RWPE1 (cell line): ENCODE measurements at regions not wholly inside any gene's neighbourhood (a gene's known extent, or its start where the extent isn't known, plus 50 kb on each side); places are given as distances from the start of the nearest gene placed in this dataset.

ENCODE experiments used
- CTCF ChIA-PET: fragments of 350-600 bp; sonication (Branson Sonifier 250); formaldehyde crosslinking; extraction: SDS; loops from one replicate; lab custom pipeline; 2021; lab: Yijun Ruan, JAX
- POLR2A ChIA-PET: fragments of 400-600 bp; formaldehyde crosslinking; extraction: SDS; loops from one replicate; lab custom pipeline; 2020; ENCODE audit warnings: antibody characterized with exemption; ENCODE audit not compliant: low non-redundant PET; lab: Yijun Ruan, JAX
- DNase-seq: peaks from one replicate; pipeline ENCODE4 v3.0.0; 2012; ENCODE audit warnings: low spot score
- H3K27ac ChIP-seq: fragments of 450-650 bp; 2 replicates; pipeline ENCODE4 v1.5.1; 2017
- TF ChIP-seq, protein P1 (sequence below): fragments of 450-650 bp; conservative IDR thresholded peaks from 2 replicates; pipeline ENCODE4 v1.5.1; 2017; ENCODE audit warnings: low read depth, mild to moderate bottlenecking

DNA sequence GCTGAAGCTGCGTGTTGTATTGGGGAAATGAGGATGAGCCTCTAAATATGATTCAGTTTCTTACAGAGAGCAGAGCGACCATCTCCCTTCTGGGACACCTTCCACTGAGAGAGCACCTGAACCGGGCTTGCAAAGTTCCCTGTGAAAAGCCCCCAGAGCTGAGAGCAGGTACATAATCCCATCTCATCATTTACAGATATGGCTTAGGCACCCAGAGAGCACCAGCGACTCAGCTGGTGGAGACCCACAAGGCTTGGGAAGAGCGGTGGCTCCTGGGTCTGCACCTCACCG lies 324.3 kb upstream of the IRX4 start:
- DNase-seq, result no peak
- ChIA-PET POLR2A (no interaction called here), CTCF (interaction anchor here (0.7 kb wide), 1 partner anchor 553 kb away, joined by 3 read pairs; no protein-coding TSS in a partner anchor)
- H3K27ac ChIP-seq, result no peak overlapping the region
- TF ChIP-seq, protein P1, sequence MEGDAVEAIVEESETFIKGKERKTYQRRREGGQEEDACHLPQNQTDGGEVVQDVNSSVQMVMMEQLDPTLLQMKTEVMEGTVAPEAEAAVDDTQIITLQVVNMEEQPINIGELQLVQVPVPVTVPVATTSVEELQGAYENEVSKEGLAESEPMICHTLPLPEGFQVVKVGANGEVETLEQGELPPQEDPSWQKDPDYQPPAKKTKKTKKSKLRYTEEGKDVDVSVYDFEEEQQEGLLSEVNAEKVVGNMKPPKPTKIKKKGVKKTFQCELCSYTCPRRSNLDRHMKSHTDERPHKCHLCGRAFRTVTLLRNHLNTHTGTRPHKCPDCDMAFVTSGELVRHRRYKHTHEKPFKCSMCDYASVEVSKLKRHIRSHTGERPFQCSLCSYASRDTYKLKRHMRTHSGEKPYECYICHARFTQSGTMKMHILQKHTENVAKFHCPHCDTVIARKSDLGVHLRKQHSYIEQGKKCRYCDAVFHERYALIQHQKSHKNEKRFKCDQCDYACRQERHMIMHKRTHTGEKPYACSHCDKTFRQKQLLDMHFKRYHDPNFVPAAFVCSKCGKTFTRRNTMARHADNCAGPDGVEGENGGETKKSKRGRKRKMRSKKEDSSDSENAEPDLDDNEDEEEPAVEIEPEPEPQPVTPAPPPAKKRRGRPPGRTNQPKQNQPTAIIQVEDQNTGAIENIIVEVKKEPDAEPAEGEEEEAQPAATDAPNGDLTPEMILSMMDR, result no peak

DNA sequence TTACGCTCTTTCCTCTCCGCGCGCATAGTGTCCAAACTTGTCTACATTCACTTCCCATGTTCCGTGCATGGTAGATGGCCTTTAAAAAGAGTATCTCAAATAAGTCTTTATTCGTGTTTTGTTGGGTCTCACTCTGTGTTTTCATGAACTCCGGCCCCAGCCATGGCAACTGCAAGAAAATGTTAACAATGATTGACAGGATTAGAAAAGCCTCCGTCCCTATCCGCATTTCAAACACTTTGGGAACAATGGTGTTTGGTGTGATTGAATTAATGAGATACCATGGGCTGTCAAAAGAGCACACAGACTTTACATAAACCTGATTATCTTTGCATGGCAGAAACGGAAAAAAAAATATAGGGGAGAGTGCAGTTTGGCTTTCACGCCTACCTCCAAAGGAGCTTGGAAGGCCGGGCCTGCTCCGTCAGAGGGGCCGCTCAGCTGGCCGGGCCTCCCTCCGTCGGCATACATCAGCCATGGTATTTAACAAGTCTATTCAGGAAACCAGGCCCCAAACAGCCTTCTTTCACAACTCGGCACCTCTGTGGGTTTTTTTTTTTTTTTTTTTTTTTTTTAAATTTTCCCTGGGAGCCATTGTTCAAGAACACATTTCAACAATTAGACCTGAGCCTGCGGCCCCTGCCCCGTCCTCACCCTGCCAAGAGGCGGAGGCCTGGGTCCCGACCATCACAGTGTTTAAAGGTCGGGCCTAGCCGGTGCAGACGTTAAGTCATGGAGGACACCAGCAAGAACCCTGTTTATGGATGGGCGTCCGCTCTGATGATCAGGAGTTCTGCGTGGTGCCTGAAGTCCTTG lies 323.8 kb upstream of the IRX4 start:
- DNase-seq, result no peak
- ChIA-PET POLR2A (no interaction called here), CTCF (interaction anchor here (0.7 kb wide), 1 partner anchor 552 kb away, joined by 3 read pairs; no protein-coding TSS in a partner anchor)
- TF ChIP-seq, protein P1, result no peak
- no peak overlapping the region for H3K27ac ChIP-seq

DNA sequence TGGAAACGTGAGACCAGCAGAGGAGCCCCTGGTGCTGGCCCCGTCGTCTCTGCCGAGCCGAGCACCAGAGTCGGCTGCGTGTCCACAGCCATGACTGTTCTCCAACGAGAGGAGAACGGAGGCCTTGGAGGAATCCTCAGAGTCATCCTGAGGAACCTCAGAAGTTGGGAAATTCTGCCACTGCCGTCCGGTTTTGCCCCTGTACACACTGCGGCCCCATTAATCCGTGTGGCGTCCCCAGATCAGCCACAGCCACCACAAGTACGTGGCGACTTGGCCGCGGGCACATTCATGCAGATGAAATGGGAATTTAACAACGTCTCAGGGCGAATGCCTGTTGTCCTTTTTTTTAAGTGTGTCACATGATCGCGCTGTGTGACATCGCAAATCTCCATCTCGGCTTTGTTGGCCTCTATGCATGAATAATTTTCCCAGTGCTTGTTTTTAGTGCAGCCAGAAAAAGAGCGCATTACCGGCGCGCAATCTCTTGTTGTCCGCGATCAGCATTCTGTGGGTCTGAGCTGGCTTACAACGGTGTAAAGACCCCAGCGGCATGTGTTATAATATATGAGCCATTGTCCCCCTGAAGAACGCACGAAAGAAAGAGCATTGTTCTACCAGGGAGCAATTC lies 323.0 kb upstream of the IRX4 start:
- TF ChIP-seq, protein P1, result no peak
- H3K27ac ChIP-seq, result no peak overlapping the region
- POLR2A ChIA-PET, result no interaction called here
- DNase-seq, result no peak
- CTCF ChIA-PET, result no interaction called here

DNA sequence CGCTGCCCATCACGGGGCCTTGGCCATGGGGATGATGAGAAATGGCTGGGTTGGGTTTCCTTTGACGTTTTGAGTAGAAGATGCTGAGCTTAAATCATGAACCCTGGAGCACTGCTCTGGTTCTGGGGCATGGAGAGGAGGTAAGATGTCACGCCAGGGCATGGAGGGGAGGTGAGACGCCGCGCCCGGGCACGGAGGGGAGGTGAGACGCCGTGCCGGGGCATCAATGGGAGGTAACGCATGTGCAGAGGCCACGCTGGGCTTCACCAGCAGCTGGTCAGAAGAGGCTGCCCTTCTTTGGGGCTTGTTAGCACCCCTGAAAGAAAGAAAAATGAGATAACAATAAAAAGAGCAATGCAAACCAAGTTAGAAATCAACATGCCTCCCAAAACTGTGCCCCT lies 322.5 kb upstream of the IRX4 start:
- CTCF ChIA-PET, result no interaction called here
- DNase-seq, result no peak
- H3K27ac ChIP-seq, result no peak overlapping the region
- TF ChIP-seq, protein P1, result no peak
- POLR2A ChIA-PET, result no interaction called here

DNA sequence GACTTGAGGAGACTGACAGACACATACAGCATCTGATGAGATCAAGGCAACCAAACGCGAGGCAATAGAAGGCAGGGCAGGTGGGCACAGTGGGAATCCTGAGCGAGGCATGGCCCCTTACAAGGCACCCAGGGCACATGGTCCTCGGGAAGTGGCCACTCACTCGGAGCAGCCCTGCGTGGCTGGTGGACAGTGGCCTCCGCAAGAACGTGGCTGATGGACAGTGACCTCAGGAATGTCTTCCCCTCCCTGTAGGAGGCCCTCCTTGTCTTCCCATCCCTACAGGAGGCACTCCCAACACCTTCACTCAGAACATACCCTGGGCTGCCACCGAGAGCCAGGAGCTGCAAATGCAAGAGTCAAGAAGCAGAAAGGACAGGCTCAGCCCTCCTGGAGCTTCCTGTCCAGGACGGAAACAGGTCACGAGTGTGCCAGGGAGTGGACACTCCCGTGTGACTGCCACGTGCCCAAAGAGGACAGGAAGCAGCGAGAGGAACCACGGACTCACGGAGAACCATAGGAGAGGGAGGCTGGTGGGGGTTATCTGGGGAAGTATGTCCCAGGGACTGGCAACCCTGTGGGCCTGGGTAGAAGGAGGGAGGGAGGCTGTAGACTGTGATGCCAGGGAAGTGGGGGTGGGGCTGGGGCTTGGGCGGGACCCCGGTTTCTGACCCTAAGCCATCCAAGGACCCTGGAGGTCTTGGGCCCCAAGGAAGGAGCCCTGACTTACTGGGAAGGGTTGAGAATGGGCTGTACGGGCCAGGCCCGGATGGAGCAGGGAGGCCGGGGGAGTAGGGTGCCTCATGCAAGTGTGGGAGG lies 321.9 kb upstream of the IRX4 start:
- TF ChIP-seq, protein P1, result no peak
- DNase-seq, result no peak
- H3K27ac ChIP-seq, result no peak overlapping the region
- ChIA-PET CTCF (interaction anchor here (0.7 kb wide), 1 partner anchor 479 kb away, joined by 3 read pairs; no protein-coding TSS in a partner anchor), POLR2A (no interaction called here)

DNA sequence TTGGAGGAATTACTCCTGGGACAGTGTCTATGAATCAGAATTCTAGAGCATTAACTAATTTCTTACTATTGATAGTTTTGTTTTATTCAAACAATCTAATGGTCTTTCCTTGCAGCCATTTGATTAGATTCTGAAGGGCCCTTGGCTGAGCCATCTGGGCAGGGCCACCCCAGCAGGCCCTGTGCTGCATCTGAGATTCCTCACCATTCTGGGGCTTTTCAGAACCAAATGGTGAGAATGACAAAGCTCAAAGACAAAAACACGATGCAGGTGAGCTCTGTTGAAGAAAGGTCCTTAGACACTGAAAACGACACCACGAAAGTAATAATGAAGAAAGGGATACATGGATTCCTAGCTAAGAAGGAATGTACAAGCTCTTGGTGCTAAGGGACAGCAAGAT lies 321.0 kb upstream of the IRX4 start:
- CTCF ChIA-PET, result interaction anchor here (0.7 kb wide), 1 partner anchor 478 kb away, joined by 3 read pairs; no protein-coding TSS in a partner anchor
- TF ChIP-seq, protein P1, result no peak
- DNase-seq, result no peak
- H3K27ac ChIP-seq, result no peak overlapping the region
- POLR2A ChIA-PET, result no interaction called here
